Loucy (cell line): ENCODE measurements at regions not wholly inside any gene's neighbourhood (a gene's known extent, or its start where the extent isn't known, plus 50 kb on each side); places are given as distances from the start of the nearest gene placed in this dataset.

ENCODE experiments used
- EZH2phosphoT487 ChIP-seq: fragments of 200-600 bp; IDR thresholded peaks from 2 replicates; pipeline ENCODE4 v1.6.1; 2018; ENCODE audit warnings: antibody characterized with exemption, mild to moderate bottlenecking, moderate library complexity, borderline replicate concordance
- TF ChIP-seq, protein P1 (sequence below): fragments of 200-600 bp; sonication (generic); conservative IDR thresholded peaks from 2 replicates; pipeline ENCODE4 v1.5.1; 2014; ENCODE audit warnings: mild to moderate bottlenecking, antibody characterized with exemption, low read length

GRCh38 chr4:28105271-28105859, 1244.7 kb downstream of the STIM2 start:
- TF ChIP-seq, protein P1, sequence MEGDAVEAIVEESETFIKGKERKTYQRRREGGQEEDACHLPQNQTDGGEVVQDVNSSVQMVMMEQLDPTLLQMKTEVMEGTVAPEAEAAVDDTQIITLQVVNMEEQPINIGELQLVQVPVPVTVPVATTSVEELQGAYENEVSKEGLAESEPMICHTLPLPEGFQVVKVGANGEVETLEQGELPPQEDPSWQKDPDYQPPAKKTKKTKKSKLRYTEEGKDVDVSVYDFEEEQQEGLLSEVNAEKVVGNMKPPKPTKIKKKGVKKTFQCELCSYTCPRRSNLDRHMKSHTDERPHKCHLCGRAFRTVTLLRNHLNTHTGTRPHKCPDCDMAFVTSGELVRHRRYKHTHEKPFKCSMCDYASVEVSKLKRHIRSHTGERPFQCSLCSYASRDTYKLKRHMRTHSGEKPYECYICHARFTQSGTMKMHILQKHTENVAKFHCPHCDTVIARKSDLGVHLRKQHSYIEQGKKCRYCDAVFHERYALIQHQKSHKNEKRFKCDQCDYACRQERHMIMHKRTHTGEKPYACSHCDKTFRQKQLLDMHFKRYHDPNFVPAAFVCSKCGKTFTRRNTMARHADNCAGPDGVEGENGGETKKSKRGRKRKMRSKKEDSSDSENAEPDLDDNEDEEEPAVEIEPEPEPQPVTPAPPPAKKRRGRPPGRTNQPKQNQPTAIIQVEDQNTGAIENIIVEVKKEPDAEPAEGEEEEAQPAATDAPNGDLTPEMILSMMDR: no peak
- no peak for TF ChIP-seq EZH2phosphoT487
